A549 (cell line): ENCODE measurements at regions not wholly inside any gene's neighbourhood (a gene's known extent, or its start where the extent isn't known, plus 50 kb on each side); places are given as distances from the start of the nearest gene placed in this dataset.

Experiments used
- CHD2 ChIP-seq: fragments of 150-350 bp; IDR thresholded peaks from 2 replicates; pipeline ENCODE4 v1.6.1; 2014; ENCODE audit warnings: low read length; ENCODE audit not compliant: partially characterized antibody
- PHF8 ChIP-seq: fragments of 200-600 bp; sonication (generic); IDR thresholded peaks from 2 replicates; pipeline ENCODE4 v1.6.1; 2016; ENCODE audit warnings: low read depth, mild to moderate bottlenecking, antibody characterized with exemption, moderate library complexity, borderline replicate concordance
- POLR2A ChIP-seq: IDR thresholded peaks from 2 replicates; pipeline ENCODE4 v1.6.1; 2012; ENCODE audit warnings: mild to moderate bottlenecking, low read length
- TP53 ChIP-seq: fragments of 250-450 bp; sonication (Bioruptor Pico); IDR thresholded peaks from 2 replicates; pipeline ENCODE4 v1.5.0; 2021; ENCODE audit warnings: mild to moderate bottlenecking, moderate library complexity
- TF ChIP-seq, protein P1 (sequence below): fragments of >200 bp; sonication (Bioruptor Twin); formaldehyde crosslinking; IDR thresholded peaks from 3 replicates; pipeline ENCODE4 v1.5.1; 2016
- TF ChIP-seq, protein P2 (sequence below): IDR thresholded peaks from 2 replicates; pipeline ENCODE4 v1.6.1; 2012

GRCh38 chr22:48975316-48975741 lies 852.3 kb downstream of the BRD1 start:
- TF ChIP-seq CHD2 (no peak), TP53 (CRISPR knock-in tag) (no peak), PHF8 (no peak), POLR2A (no peak)
- TF ChIP-seq, protein P1, sequence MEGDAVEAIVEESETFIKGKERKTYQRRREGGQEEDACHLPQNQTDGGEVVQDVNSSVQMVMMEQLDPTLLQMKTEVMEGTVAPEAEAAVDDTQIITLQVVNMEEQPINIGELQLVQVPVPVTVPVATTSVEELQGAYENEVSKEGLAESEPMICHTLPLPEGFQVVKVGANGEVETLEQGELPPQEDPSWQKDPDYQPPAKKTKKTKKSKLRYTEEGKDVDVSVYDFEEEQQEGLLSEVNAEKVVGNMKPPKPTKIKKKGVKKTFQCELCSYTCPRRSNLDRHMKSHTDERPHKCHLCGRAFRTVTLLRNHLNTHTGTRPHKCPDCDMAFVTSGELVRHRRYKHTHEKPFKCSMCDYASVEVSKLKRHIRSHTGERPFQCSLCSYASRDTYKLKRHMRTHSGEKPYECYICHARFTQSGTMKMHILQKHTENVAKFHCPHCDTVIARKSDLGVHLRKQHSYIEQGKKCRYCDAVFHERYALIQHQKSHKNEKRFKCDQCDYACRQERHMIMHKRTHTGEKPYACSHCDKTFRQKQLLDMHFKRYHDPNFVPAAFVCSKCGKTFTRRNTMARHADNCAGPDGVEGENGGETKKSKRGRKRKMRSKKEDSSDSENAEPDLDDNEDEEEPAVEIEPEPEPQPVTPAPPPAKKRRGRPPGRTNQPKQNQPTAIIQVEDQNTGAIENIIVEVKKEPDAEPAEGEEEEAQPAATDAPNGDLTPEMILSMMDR, result no peak
- TF ChIP-seq, protein P2, sequence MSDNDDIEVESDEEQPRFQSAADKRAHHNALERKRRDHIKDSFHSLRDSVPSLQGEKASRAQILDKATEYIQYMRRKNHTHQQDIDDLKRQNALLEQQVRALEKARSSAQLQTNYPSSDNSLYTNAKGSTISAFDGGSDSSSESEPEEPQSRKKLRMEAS, result no peak
